SK-N-SH treated with all-trans-retinoic acid at 6 μM for 48 hours (cell line): ENCODE measurements at regions not wholly inside any gene's neighbourhood (a gene's known extent, or its start where the extent isn't known, plus 50 kb on each side); places are given as distances from the start of the nearest gene placed in this dataset.

Experiments
- ATAC-seq: fragments of 200-7000 bp; cut with Tn5 transposase; 3 replicates; pipeline ENCODE4 v1.9.1; 2020; ENCODE audit warnings: mild to moderate bottlenecking, moderate library complexity
- BACH2 ChIP-seq: fragments of 250-450 bp; sonication (Bioruptor Pico); IDR thresholded peaks from 2 replicates; pipeline ENCODE4 v1.9.0; 2021; ENCODE audit warnings: mild to moderate bottlenecking, borderline replicate concordance
- CREB5 ChIP-seq: fragments of 250-450 bp; sonication (Bioruptor Pico); IDR thresholded peaks from 2 replicates; pipeline ENCODE4 v1.5.1; 2020; ENCODE audit warnings: low read depth, mild to moderate bottlenecking, moderate library complexity
- CSDC2 ChIP-seq: fragments of 250-450 bp; sonication (Bioruptor Pico); IDR thresholded peaks from 2 replicates; pipeline ENCODE4 v1.5.0; 2020; ENCODE audit warnings: mild to moderate bottlenecking, moderate library complexity
- CSRNP3 ChIP-seq: fragments of 250-450 bp; sonication (Bioruptor Pico); IDR thresholded peaks from 2 replicates; pipeline ENCODE4 v1.5.1; 2021; ENCODE audit warnings: mild to moderate bottlenecking, moderate library complexity
- ESRRG ChIP-seq: fragments of 250-450 bp; sonication (Bioruptor Pico); IDR thresholded peaks from 2 replicates; pipeline ENCODE4 v1.6.1; 2021; ENCODE audit warnings: mild to moderate bottlenecking
- GLIS3 ChIP-seq: fragments of 250-450 bp; sonication (Bioruptor Pico); IDR thresholded peaks from 2 replicates; pipeline ENCODE4 v1.5.0; 2020; ENCODE audit warnings: mild to moderate bottlenecking, moderate library complexity
- ISL1 ChIP-seq: fragments of 250-450 bp; sonication (Bioruptor Pico); IDR thresholded peaks from 2 replicates; pipeline ENCODE4 v2.1.2; 2022; ENCODE audit warnings: mild to moderate bottlenecking, moderate library complexity
- OSR1 ChIP-seq: fragments of 250-450 bp; sonication (Bioruptor Pico); IDR thresholded peaks from 2 replicates; pipeline ENCODE4 v1.8.0; 2022; ENCODE audit warnings: moderate library complexity, mild to moderate bottlenecking, inconsistent platforms
- PATZ1 ChIP-seq: fragments of 250-450 bp; sonication (Bioruptor Pico); IDR thresholded peaks from 2 replicates; pipeline ENCODE4 v1.8.0; 2020; ENCODE audit warnings: mild to moderate bottlenecking, moderate library complexity, borderline replicate concordance
- POU6F1 ChIP-seq: fragments of 250-450 bp; sonication (Bioruptor Pico); IDR thresholded peaks from 2 replicates; pipeline ENCODE4 v1.8.0; 2021; ENCODE audit warnings: low read depth, mild to moderate bottlenecking, moderate library complexity, borderline replicate concordance
- PPARA ChIP-seq: fragments of 250-450 bp; sonication (Bioruptor Pico); IDR thresholded peaks from 2 replicates; pipeline ENCODE4 v1.5.0; 2020; ENCODE audit warnings: mild to moderate bottlenecking, borderline replicate concordance
- SNAI2 ChIP-seq: fragments of 250-450 bp; sonication (Bioruptor Pico); IDR thresholded peaks from 2 replicates; pipeline ENCODE4 v1.5.0; 2020; ENCODE audit warnings: mild to moderate bottlenecking, moderate library complexity
- TOX ChIP-seq: fragments of 250-450 bp; sonication (Bioruptor Pico); IDR thresholded peaks from 2 replicates; pipeline ENCODE4 v1.8.0; 2021; ENCODE audit warnings: mild to moderate bottlenecking, moderate library complexity, borderline replicate concordance
- TSHZ2 ChIP-seq: fragments of 250-450 bp; sonication (Bioruptor Pico); IDR thresholded peaks from 2 replicates; pipeline ENCODE4 v1.5.0; 2020; ENCODE audit warnings: mild to moderate bottlenecking, moderate library complexity
- ZC3H10 ChIP-seq: fragments of 250-450 bp; sonication (Bioruptor Pico); IDR thresholded peaks from 2 replicates; pipeline ENCODE4 v1.5.1; 2021; ENCODE audit warnings: mild to moderate bottlenecking, moderate library complexity
- ZFP3 ChIP-seq: fragments of 250-450 bp; sonication (Bioruptor Pico); IDR thresholded peaks from 2 replicates; pipeline ENCODE4 v1.5.0; 2020; ENCODE audit warnings: mild to moderate bottlenecking, moderate library complexity
- ZFP30 ChIP-seq: fragments of 450-650 bp; formaldehyde crosslinking; IDR thresholded peaks from 2 replicates; pipeline ENCODE4 v1.5.0; 2022; ENCODE audit warnings: mild to moderate bottlenecking, moderate library complexity
- ZNF70 ChIP-seq: fragments of 450-650 bp; formaldehyde crosslinking; IDR thresholded peaks from 2 replicates; pipeline ENCODE4 v1.5.0; 2020; ENCODE audit warnings: mild to moderate bottlenecking, moderate library complexity
- ZNF8 ChIP-seq: fragments of 450-650 bp; formaldehyde crosslinking; IDR thresholded peaks from 2 replicates; pipeline ENCODE4 v1.5.0; 2020; ENCODE audit warnings: mild to moderate bottlenecking, moderate library complexity

GRCh38 chr3:64308931-64309330, 83.7 kb upstream of the PRICKLE2 start:
- no peak for ATAC-seq
- TF ChIP-seq GLIS3 (CRISPR knock-in tag) (no peak), OSR1 (CRISPR knock-in tag) (no peak), PPARA (CRISPR knock-in tag) (no peak), ZNF70 (CRISPR knock-in tag) (no peak), ZNF8 (CRISPR knock-in tag) (no peak), TSHZ2 (no peak), CSRNP3 (CRISPR knock-in tag) (no peak), ZC3H10 (CRISPR knock-in tag) (no peak), SNAI2 (CRISPR knock-in tag) (no peak), ZFP30 (CRISPR knock-in tag) (no peak), ISL1 (CRISPR knock-in tag) (no peak)
- TF ChIP-seq, all 23 proteins: peak for 0

GRCh38 chr3:64306745-64307144, 81.5 kb upstream of the PRICKLE2 start:
- TF ChIP-seq TSHZ2 = no peak
- no peak for TF ChIP-seq ZNF8 (CRISPR knock-in tag)
- TF ChIP-seq GLIS3 (CRISPR knock-in tag) = no peak
- TF ChIP-seq ZFP30 (CRISPR knock-in tag) = no peak
- no peak for TF ChIP-seq ISL1 (CRISPR knock-in tag)
- TF ChIP-seq PPARA (CRISPR knock-in tag) = no peak
- no peak for TF ChIP-seq ZNF70 (CRISPR knock-in tag)
- TF ChIP-seq ZC3H10 (CRISPR knock-in tag) = no peak
- no peak for TF ChIP-seq ESRRG (CRISPR knock-in tag)
- TF ChIP-seq CREB5 (CRISPR knock-in tag) = no peak
- no peak for TF ChIP-seq POU6F1
- no peak for TF ChIP-seq BACH2 (CRISPR knock-in tag)
- TF ChIP-seq ZFP3 (CRISPR knock-in tag) = no peak
- TF ChIP-seq TOX = no peak
- TF ChIP-seq PATZ1 (CRISPR knock-in tag) = no peak
- no peak for TF ChIP-seq CSDC2 (CRISPR knock-in tag)
- TF ChIP-seq, all 23 proteins: peak for 0
- ATAC-seq = no peak
